Thyroid gland (tissue), 4 donors: ENCODE measurements at regions not wholly inside any gene's neighbourhood (a gene's known extent, or its start where the extent isn't known, plus 50 kb on each side); places are given as distances from the start of the nearest gene placed in this dataset.

Experiments used
- DNase-seq, 2 donors: peaks; one replicate each; pipeline ENCODE4 v3.0.0-alpha.2; 2019
- H3K27ac ChIP-seq, 3 donors: fragments of 200-600 bp; sonication (generic); 1 replicate in 2 of 3; 2 replicates in 1 of 3; pipeline ENCODE4 v1.5.1; 2016 to 2019; ENCODE audit warnings: mild to moderate bottlenecking in 1 of 3, moderate library complexity in 1 of 3
- H3K27me3 ChIP-seq: fragments of 200-600 bp; sonication (generic); one replicate; pipeline ENCODE4 v1.5.1; 2019
- H3K36me3 ChIP-seq, 2 donors: fragments of 200-600 bp; sonication (generic); one replicate each; pipeline ENCODE4 v1.5.1; 2016 to 2019
- H3K4me1 ChIP-seq, 2 donors: fragments of 200-600 bp; sonication (generic); one replicate each; pipeline ENCODE4 v1.5.1; 2017 to 2019
- H3K4me3 ChIP-seq, 3 donors: fragments of 200-600 bp; sonication (generic); replicated peaks in 1 of 3; 1 replicate in 2 of 3; 2 replicates in 1 of 3; pipeline ENCODE4 v1.5.1; 2016; ENCODE audit warnings: mild to moderate bottlenecking in 1 of 3
- H3K9me3 ChIP-seq: fragments of 200-600 bp; sonication (generic); one replicate; pipeline ENCODE4 v1.5.1; 2017
- POLR2A ChIP-seq, 2 donors: fragments of 450-650 bp; IDR thresholded peaks; one replicate each; pipeline ENCODE4 v1.6.1; 2017; ENCODE audit warnings: antibody characterized with exemption in 2 of 2, mild to moderate bottlenecking in 2 of 2, moderate library complexity in 1 of 2
- WGBS, 2 donors: methylation state at CpG; one replicate each; pipeline ENCODE4 v1.1.5; 2017; 5-methylcytosine and 5-hydroxymethylcytosine counted together
- intact Hi-C: fragments of 100-400 bp; cut with DNase I; formaldehyde crosslinking; loops from one replicate; pipeline ENCODE4 v1.15.1; 2023
- TF ChIP-seq, protein P1 (sequence below), 6 experiments: fragments of 200-600 bp in 3 of 6; fragments of 450-650 bp in 3 of 6; sonication (generic) in 3 of 6; IDR thresholded peaks; one replicate each; pipeline ENCODE4 v1.5.1; 2016 to 2019; ENCODE audit warnings: antibody characterized with exemption in 6 of 6, mild to moderate bottlenecking in 2 of 6, inconsistent platforms in 1 of 6, moderate library complexity in 1 of 6

GRCh38 chrX:10854594-10854993 lies 234.2 kb upstream of the MID1 start:
- intact Hi-C loops: no loop called here
- no peak for DNase-seq
- Histone ChIP-seq H3K4me3 (no peak overlapping the region), H3K9me3 (no peaks in the 10 kb centered on the region), H3K27me3 (no peaks in the 10 kb centered on the region), H3K36me3 (no peaks in the 10 kb centered on the region), H3K4me1 (no peaks in the 10 kb centered on the region), H3K27ac (no peak overlapping the region)
- 71 to 79% methylated on average over 7 of the region's 7 CpGs for WGBS, 2 donors
- TF ChIP-seq, protein P1, sequence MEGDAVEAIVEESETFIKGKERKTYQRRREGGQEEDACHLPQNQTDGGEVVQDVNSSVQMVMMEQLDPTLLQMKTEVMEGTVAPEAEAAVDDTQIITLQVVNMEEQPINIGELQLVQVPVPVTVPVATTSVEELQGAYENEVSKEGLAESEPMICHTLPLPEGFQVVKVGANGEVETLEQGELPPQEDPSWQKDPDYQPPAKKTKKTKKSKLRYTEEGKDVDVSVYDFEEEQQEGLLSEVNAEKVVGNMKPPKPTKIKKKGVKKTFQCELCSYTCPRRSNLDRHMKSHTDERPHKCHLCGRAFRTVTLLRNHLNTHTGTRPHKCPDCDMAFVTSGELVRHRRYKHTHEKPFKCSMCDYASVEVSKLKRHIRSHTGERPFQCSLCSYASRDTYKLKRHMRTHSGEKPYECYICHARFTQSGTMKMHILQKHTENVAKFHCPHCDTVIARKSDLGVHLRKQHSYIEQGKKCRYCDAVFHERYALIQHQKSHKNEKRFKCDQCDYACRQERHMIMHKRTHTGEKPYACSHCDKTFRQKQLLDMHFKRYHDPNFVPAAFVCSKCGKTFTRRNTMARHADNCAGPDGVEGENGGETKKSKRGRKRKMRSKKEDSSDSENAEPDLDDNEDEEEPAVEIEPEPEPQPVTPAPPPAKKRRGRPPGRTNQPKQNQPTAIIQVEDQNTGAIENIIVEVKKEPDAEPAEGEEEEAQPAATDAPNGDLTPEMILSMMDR (IDR thresholded peaks at IDR 0.05): no peak
- TF ChIP-seq POLR2A (IDR thresholded peaks at IDR 0.05): no peak

DNA sequence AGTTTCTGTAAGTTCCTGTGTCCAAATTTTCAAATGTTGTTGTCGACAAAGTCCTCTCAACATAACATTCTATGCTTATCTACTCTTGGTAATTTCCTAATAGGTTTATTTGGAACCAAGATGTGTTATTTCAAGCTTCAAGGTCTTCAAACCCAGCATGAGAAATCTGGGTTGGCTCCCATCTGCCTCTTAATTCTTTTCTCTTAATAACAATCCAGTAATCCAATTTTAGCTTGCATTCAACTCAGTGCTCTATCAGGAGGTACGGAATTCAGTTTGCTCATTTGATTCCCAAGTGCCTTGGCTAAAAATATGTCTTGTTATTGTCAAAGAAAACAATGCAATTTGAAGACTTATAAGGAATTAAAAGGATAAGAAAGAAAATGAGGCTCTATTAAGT lies 235.5 kb upstream of the MID1 start:
- intact Hi-C loops: no loop called here

GRCh38 chrX:10856797-10857196 lies 236.4 kb upstream of the MID1 start:
- Histone ChIP-seq H3K27ac (no peak overlapping the region), H3K4me3 (no peak overlapping the region), H3K36me3 (no peaks in the 10 kb centered on the region), H3K4me1 (no peaks in the 10 kb centered on the region), H3K9me3 (no peaks in the 10 kb centered on the region), H3K27me3 (no peaks in the 10 kb centered on the region)
- intact Hi-C loops: no loop called here
- 78 to 88% methylated on average over 7 of the region's 7 CpGs for WGBS, 2 donors
- TF ChIP-seq, protein P1 (IDR thresholded peaks at IDR 0.05): no peak
- TF ChIP-seq POLR2A (IDR thresholded peaks at IDR 0.05): no peak
- no peak for DNase-seq

More for the DNA sequence above, 235.5 kb upstream of the MID1 start:
- H3K27me3 ChIP-seq: no peaks in the 10 kb centered on the region
- H3K36me3 ChIP-seq: no peaks in the 10 kb centered on the region
- 4 to 16% methylated on average over 2 of the region's 2 CpGs for WGBS, 2 donors
- no peak for DNase-seq
- no peaks in the 10 kb centered on the region for H3K9me3 ChIP-seq
- no peaks in the 10 kb centered on the region for H3K4me1 ChIP-seq
- TF ChIP-seq, protein P1 (IDR thresholded peaks at IDR 0.05): no peak
- no peak for TF ChIP-seq POLR2A (IDR thresholded peaks at IDR 0.05)
- no peak overlapping the region for H3K4me3 ChIP-seq
- H3K27ac ChIP-seq: peak overlapping the region in 1 of 3 donors; percentile 3

- TF ChIP-seq, protein P1 (IDR thresholded peaks at IDR 0.05): no peak
- no peak for TF ChIP-seq POLR2A (IDR thresholded peaks at IDR 0.05)
- Histone ChIP-seq H3K27ac (no peak overlapping the region), H3K27me3 (no peaks in the 10 kb centered on the region), H3K9me3 (no peaks in the 10 kb centered on the region), H3K4me1 (no peaks in the 10 kb centered on the region), H3K4me3 (no peak overlapping the region), H3K36me3 (no peaks in the 10 kb centered on the region)
- DNase-seq: no peak
- intact Hi-C loops: no loop called here
- WGBS, 2 donors: 87 to 95% methylated on average over 3 of the region's 3 CpGs
These were observed 239.0 kb upstream of the MID1 start for GRCh38 chrX:10859353-10859752.

DNA sequence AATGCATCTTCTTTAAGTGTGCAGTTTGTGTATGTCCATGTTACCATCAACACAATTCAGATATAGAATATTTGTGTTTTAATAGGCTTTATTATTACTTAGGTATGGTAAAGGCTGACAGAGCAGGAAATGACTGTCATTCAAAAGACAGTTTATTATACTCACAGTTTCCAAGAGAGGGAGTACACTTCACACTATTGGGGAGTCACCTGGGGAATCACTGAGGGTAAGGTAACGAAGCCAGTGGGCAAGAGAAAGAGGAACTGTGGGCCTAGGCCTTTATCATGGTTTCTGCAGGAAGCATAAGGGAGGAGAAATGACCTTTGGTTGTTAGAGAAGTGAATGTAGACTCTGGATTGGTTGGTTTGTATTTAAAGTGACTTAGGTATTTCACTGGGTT lies 235.1 kb upstream of the HCCS start:
- Histone ChIP-seq H3K27ac (no peak overlapping the region), H3K27me3 (no peaks in the 10 kb centered on the region), H3K4me3 (no peak overlapping the region), H3K4me1 (no peaks in the 10 kb centered on the region), H3K36me3 (no peaks in the 10 kb centered on the region), H3K9me3 (no peaks in the 10 kb centered on the region)
- 81 to 84% methylated on average over 1 of the region's 1 CpG for WGBS, 2 donors
- DNase-seq: no peak
- intact Hi-C loops: no loop called here
- TF ChIP-seq, protein P1 (IDR thresholded peaks at IDR 0.05): no peak
- no peak for TF ChIP-seq POLR2A (IDR thresholded peaks at IDR 0.05)
